IMR-90 (cell line): ENCODE measurements at regions not wholly inside any gene's neighbourhood (a gene's known extent, or its start where the extent isn't known, plus 50 kb on each side); places are given as distances from the start of the nearest gene placed in this dataset.

Experiments used
- CEBPB ChIP-seq: IDR thresholded peaks from 2 replicates; pipeline ENCODE4 v1.6.1; 2012; ENCODE audit warnings: low read depth, low read length, improper control_type of control experiment
- CTCF ChIP-seq: conservative IDR thresholded peaks from 2 replicates; pipeline ENCODE4 v1.5.1; 2012; ENCODE audit warnings: mild to moderate bottlenecking, low read depth, low read length, improper control_type of control experiment
- MAFK ChIP-seq: IDR thresholded peaks from 2 replicates; pipeline ENCODE4 v1.6.1; 2012; ENCODE audit warnings: low read depth, low read length, improper control_type of control experiment
- MXI1 ChIP-seq: IDR thresholded peaks from 2 replicates; pipeline ENCODE4 v1.6.1; 2012; ENCODE audit warnings: low read depth, mild to moderate bottlenecking, low read length, moderate library complexity, borderline replicate concordance
- POLR2A ChIP-seq: IDR thresholded peaks from 2 replicates; pipeline ENCODE4 v1.6.1; 2012; ENCODE audit warnings: mild to moderate bottlenecking, low read depth, low read length
- RCOR1 ChIP-seq: IDR thresholded peaks from 2 replicates; pipeline ENCODE4 v1.6.1; 2012; ENCODE audit warnings: mild to moderate bottlenecking, low read length, improper control_type of control experiment; ENCODE audit not compliant: insufficient replicate concordance
- RFX5 ChIP-seq: IDR thresholded peaks from 2 replicates; pipeline ENCODE4 v1.8.0; 2012; ENCODE audit warnings: low read depth, mild to moderate bottlenecking, low read length, moderate library complexity
- SMC3 ChIP-seq: fragments of 150-350 bp; IDR thresholded peaks from 2 replicates; pipeline ENCODE4 v1.6.1; 2016; ENCODE audit warnings: low read depth, mild to moderate bottlenecking, antibody characterized with exemption, low read length, moderate library complexity
- USF2 ChIP-seq: fragments of 150-350 bp; IDR thresholded peaks from 2 replicates; pipeline ENCODE4 v1.6.1; 2017; ENCODE audit warnings: mild to moderate bottlenecking, antibody characterized with exemption, low read length, low read depth

GRCh38 chr13:75226733-75227435 lies 255.1 kb downstream of the TBC1D4 start:
- TF ChIP-seq CEBPB (0 out of 2 replicates have a peak, but pooled peaks have one; percentile 5), CTCF (no peak), MAFK (peak; percentile 53; the same call in 1 of the 2 replicates), POLR2A (no peak), RCOR1 (no peak), USF2 (no peak), RFX5 (no peak), SMC3 (no peak), MXI1 (no peak)
